K562 (cell line): ENCODE measurements at regions not wholly inside any gene's neighbourhood (a gene's known extent, or its start where the extent isn't known, plus 50 kb on each side); places are given as distances from the start of the nearest gene placed in this dataset.

Source experiments
- ATAC-seq: fragments of 200-7000 bp; cut with Tn5 transposase; 3 replicates; pipeline ENCODE4 v1.9.1; 2020; ENCODE audit warnings: moderate library complexity
- BruUV-seq: library from RNA; stranded (reverse); fragments of 400-500 nt; replicated peaks from 2 replicates; lab custom pipeline; 2021; lab: Mats Ljungman, UMichigan
- CTCF ChIA-PET: fragments of 300-600 bp; formaldehyde crosslinking; extraction: SDS; loops from one replicate; lab custom pipeline; 2021; ENCODE audit warnings: low intra/inter-chr PET ratio; lab: Yijun Ruan, JAX
- POLR2A ChIA-PET: fragments of 300-600, 350-650 bp; sonication (Branson Sonifier 250); formaldehyde crosslinking; extraction: SDS; loops from one replicate; lab custom pipeline; 2021; ENCODE audit warnings: antibody characterized with exemption, inconsistent platforms; lab: Yijun Ruan, JAX
- DNase-seq, 4 experiments: peaks; one replicate each; pipeline versions ENCODE4 v3.0.0 to v3.0.0-alpha.2; 2011 to 2018; ENCODE audit warnings: low spot score in 3 of 4, mixed read lengths in 3 of 4; ENCODE audit errors: extremely low read depth in 1 of 4
- FAIRE-seq: peaks from 2 replicates; lab custom pipeline; 2011; peaks lifted over from hg19 to GRCh38; lab: Jason Lieb, UNC
- H2AFZ ChIP-seq: 2 replicates; pipeline ENCODE4 v1.6.0; 2011; ENCODE audit warnings: low read depth, low read length, control low read depth, inconsistent platforms
- H3K27ac ChIP-seq: fragments of 200-600 bp; 3 replicates; pipeline ENCODE4 v1.8.0; 2011; ENCODE audit warnings: low read depth, mild to moderate bottlenecking, control low read depth, inconsistent platforms, low read length, moderate library complexity, mixed read lengths; ENCODE audit errors: extremely low read depth
- H3K27me3 ChIP-seq, 2 experiments: fragments of 300-600 bp in 1 of 2; 2 replicates in 1 of 2; 3 replicates in 1 of 2; pipeline versions ENCODE4 v1.6.0 to v1.8.0; 2011; ENCODE audit warnings: inconsistent platforms in 2 of 2, low read length in 2 of 2, mild to moderate bottlenecking in 1 of 2, mixed read lengths in 1 of 2, moderate library complexity in 1 of 2; ENCODE audit not compliant: control insufficient read depth in 2 of 2, insufficient read depth in 2 of 2
- H3K36me3 ChIP-seq: fragments of 300-600 bp; 3 replicates; pipeline ENCODE4 v1.8.0; 2011; ENCODE audit warnings: mild to moderate bottlenecking, low read length, inconsistent platforms; ENCODE audit not compliant: control insufficient read depth, insufficient read depth
- H3K4me1 ChIP-seq, 2 experiments: fragments of 200-600 bp in 1 of 2; replicated peaks in 1 of 2; 2 replicates in 1 of 2; 3 replicates in 1 of 2; pipeline versions ENCODE4 v1.5.1 to v1.8.0; 2011; ENCODE audit warnings: inconsistent platforms in 2 of 2, low read length in 2 of 2, mild to moderate bottlenecking in 1 of 2, mixed read lengths in 1 of 2, moderate library complexity in 1 of 2; ENCODE audit not compliant: control insufficient read depth in 2 of 2, insufficient read depth in 2 of 2
- H3K4me2 ChIP-seq: 2 replicates; pipeline ENCODE4 v1.6.1; 2011; ENCODE audit warnings: low read length, control low read depth, inconsistent platforms, mixed read lengths; ENCODE audit not compliant: insufficient read depth
- H3K4me3 ChIP-seq: fragments of 200-600 bp; sonication (generic), shearing (Covaris generic); 2 replicates; pipeline ENCODE4 v1.5.1; 2016; ENCODE audit warnings: control low read depth, inconsistent platforms
- H3K79me2 ChIP-seq: fragments of 200-600 bp; 3 replicates; pipeline ENCODE4 v1.8.0; 2011; ENCODE audit warnings: low read length, inconsistent platforms; ENCODE audit not compliant: control insufficient read depth, insufficient read depth
- H3K9ac ChIP-seq, 2 experiments: 2 replicates each; pipeline versions ENCODE4 v1.6.0 to v1.6.1; 2011; ENCODE audit warnings: low read depth in 2 of 2, low read length in 2 of 2, control low read depth in 1 of 2, inconsistent platforms in 1 of 2, mild to moderate bottlenecking in 1 of 2, mixed read lengths in 1 of 2; ENCODE audit not compliant: insufficient read depth in 1 of 2
- H3K9me1 ChIP-seq: one replicate; pipeline ENCODE4 v1.6.0; 2011; ENCODE audit warnings: inconsistent platforms, mild to moderate bottlenecking, low read length, moderate library complexity; ENCODE audit not compliant: control insufficient read depth, insufficient read depth
- H3K9me3 ChIP-seq: replicated peaks from 2 replicates; pipeline ENCODE4 v1.5.1; 2011; ENCODE audit warnings: low read depth, low read length, inconsistent platforms; ENCODE audit not compliant: control insufficient read depth, insufficient read depth
- H4K20me1 ChIP-seq: replicated peaks from 2 replicates; pipeline ENCODE4 v1.6.1; 2011; ENCODE audit warnings: low read length, inconsistent platforms, mixed read lengths; ENCODE audit not compliant: control insufficient read depth, insufficient read depth
- ARID3A ChIP-seq: IDR thresholded peaks from 2 replicates; pipeline ENCODE4 v1.6.1; 2012; ENCODE audit warnings: low read depth, low read length, improper control_type of control experiment, borderline replicate concordance
- BRF1 ChIP-seq: IDR thresholded peaks from 3 replicates; pipeline ENCODE4 v1.6.1; 2011; ENCODE audit warnings: borderline replicate concordance, mild to moderate bottlenecking; ENCODE audit not compliant: insufficient read length; ENCODE audit errors: extremely low read depth
- CEBPZ ChIP-seq: fragments of 150-350 bp; IDR thresholded peaks from 2 replicates; pipeline ENCODE4 v1.6.1; 2014; ENCODE audit warnings: low read depth, mild to moderate bottlenecking, low read length, borderline replicate concordance
- ELF4 ChIP-seq: fragments of 450-650 bp; formaldehyde crosslinking; IDR thresholded peaks from 2 replicates; pipeline ENCODE4 v1.4.0; 2022; ENCODE audit warnings: missing genetic modification characterization
- GABPA ChIP-seq: fragments of 200-800 bp; sonication (Bioruptor generic); conservative IDR thresholded peaks from 2 replicates; pipeline ENCODE4 v1.6.1; 2016; ENCODE audit warnings: low read depth, missing genetic modification characterization, missing compliant biosample characterization
- HCFC1 ChIP-seq: IDR thresholded peaks from 2 replicates; pipeline ENCODE4 v1.6.1; 2012; ENCODE audit warnings: low read depth, low read length, improper control_type of control experiment
- HDAC8 ChIP-seq: fragments of 450-650 bp; IDR thresholded peaks from 2 replicates; pipeline ENCODE4 v1.6.1; 2016; ENCODE audit warnings: mild to moderate bottlenecking, missing genetic modification characterization, moderate library complexity, missing compliant biosample characterization
- JUN ChIP-seq, 2 experiments: sonication (generic) in 1 of 2; formaldehyde crosslinking in 1 of 2; IDR thresholded peaks; 2 replicates each; pipeline versions ENCODE4 v1.6.1 to v1.8.0; 2012 to 2022; ENCODE audit warnings: borderline replicate concordance in 2 of 2, mild to moderate bottlenecking in 2 of 2, improper control_type of control experiment in 1 of 2, low read depth in 1 of 2, low read length in 1 of 2, missing genetic modification reagents in 1 of 2
- NCOA4 ChIP-seq: fragments of 450-650 bp; IDR thresholded peaks from 2 replicates; pipeline ENCODE4 v1.6.1; 2018; ENCODE audit warnings: mild to moderate bottlenecking; ENCODE audit not compliant: partially characterized antibody
- RBM14 ChIP-seq: fragments of 200-400 bp; formaldehyde crosslinking; IDR thresholded peaks from 2 replicates; pipeline ENCODE4 v1.6.1; 2018; ENCODE audit warnings: low read depth, mild to moderate bottlenecking, low read length, moderate library complexity, borderline replicate concordance; ENCODE audit not compliant: insufficient read depth
- RNF2 ChIP-seq: sonication (generic); IDR thresholded peaks from 2 replicates; pipeline ENCODE4 v1.6.1; 2016
- STAT5B ChIP-seq: fragments of 250-450 bp; sonication (Bioruptor Pico); IDR thresholded peaks from 2 replicates; pipeline ENCODE4 v1.8.0; 2021; ENCODE audit warnings: mild to moderate bottlenecking, inconsistent platforms
- ZBTB43 ChIP-seq: sonication (generic); formaldehyde crosslinking; IDR thresholded peaks from 2 replicates; pipeline ENCODE4 v1.8.0; 2023; ENCODE audit warnings: mild to moderate bottlenecking, missing genetic modification reagents
- ZNF143 ChIP-seq: sonication (generic); formaldehyde crosslinking; IDR thresholded peaks from 2 replicates; pipeline ENCODE4 v1.9.0; 2022; ENCODE audit warnings: mild to moderate bottlenecking, missing genetic modification reagents
- ZNF175 ChIP-seq: fragments of 200-800 bp; sonication (Bioruptor generic); IDR thresholded peaks from 2 replicates; pipeline ENCODE4 v1.6.1; 2016; ENCODE audit warnings: low read depth, mild to moderate bottlenecking, missing genetic modification characterization, missing compliant biosample characterization
- ZNF217 ChIP-seq: sonication (generic); formaldehyde crosslinking; IDR thresholded peaks from 2 replicates; pipeline ENCODE4 v1.8.0; 2022; ENCODE audit warnings: mild to moderate bottlenecking, missing genetic modification reagents
- WGBS: fragments of 100-300 bp; shearing (Covaris generic); methylation state at CpG from one replicate; pipeline ENCODE4 v1.1.6; 2016; ENCODE audit warnings: low coverage, mixed read lengths; ENCODE audit not compliant: insufficient coverage; ENCODE audit errors: missing lambda C conversion rate; 5-methylcytosine and 5-hydroxymethylcytosine counted together
- in situ Hi-C: fragments of 300-500 bp; cut with MboI; formaldehyde crosslinking; loops from 4 replicates; pipeline ENCODE4 v1.15.0; 2018; ENCODE audit warnings: inconsistent platforms, mixed read lengths
- intact Hi-C: fragments of 100-400 bp; cut with micrococcal nuclease; formaldehyde crosslinking; loops from 2 replicates; pipeline ENCODE4 v1.14.2; 2022

GRCh38 chr4:138021139-138021830, 220.9 kb downstream of the SLC7A11 start:
- in situ Hi-C loops (no loop called here), intact Hi-C loops (no loop called here)
- H2AFZ ChIP-seq = no peak overlapping the region
- DNase-seq (no peak), FAIRE-seq (no peak), ATAC-seq (no peak)
- H3K4me2 ChIP-seq = no peak overlapping the region
- WGBS = 6% methylated on average over 3 of the region's 3 CpGs
- no peaks in the 10 kb centered on the region for H4K20me1 ChIP-seq
- no peak overlapping the region for H3K27ac ChIP-seq
- POLR2A ChIA-PET = no interaction called here
- H3K9me3 ChIP-seq = no peaks in the 10 kb centered on the region
- H3K36me3 ChIP-seq = no peaks in the 10 kb centered on the region
- no peaks in the 10 kb centered on the region for H3K27me3 ChIP-seq
- H3K4me1 ChIP-seq = no peaks in the 10 kb centered on the region
- H3K9ac ChIP-seq = no peak overlapping the region
- no peak overlapping the region for H3K4me3 ChIP-seq
- BruUV-seq = no TSS peak
- H3K79me2 ChIP-seq = no peaks in the 10 kb centered on the region
- CTCF ChIA-PET = no interaction called here
- H3K9me1 ChIP-seq = no peaks in the 10 kb centered on the region
- TF ChIP-seq ZNF217 (CRISPR knock-in tag) (no peak), BRF1 (no peak), CEBPZ (no peak), NCOA4 (no peak), ARID3A (no peak), HCFC1 (no peak), RBM14 (no peak), JUN (IDR thresholded peaks at IDR 0.05; ENCODE audit: borderline replicate concordance, low read depth, low read length) (no peak), JUN (CRISPR knock-in tag; IDR thresholded peaks at IDR 0.05; ENCODE audit: borderline replicate concordance) (no peak), ZNF175 (CRISPR knock-in tag) (no peak), HDAC8 (tag) (no peak), ZBTB43 (CRISPR knock-in tag) (no peak), GABPA (no peak), ELF4 (CRISPR knock-in tag) (no peak), ZNF143 (no peak), STAT5B (CRISPR knock-in tag) (no peak), RNF2 (no peak)
